Muscle of leg (tissue), 3 donors: ENCODE measurements at regions not wholly inside any gene's neighbourhood (a gene's known extent, or its start where the extent isn't known, plus 50 kb on each side); places are given as distances from the start of the nearest gene placed in this dataset.

Source experiments
- DNase-seq: peaks from one replicate; pipeline ENCODE4 v3.0.0; 2013
- H3K27ac ChIP-seq: one replicate; pipeline ENCODE4 v1.5.1; 2013; ENCODE audit warnings: mild to moderate bottlenecking, low read length, control low read depth
- H3K27me3 ChIP-seq: one replicate; pipeline ENCODE4 v1.6.1; 2013; ENCODE audit warnings: low read length; ENCODE audit not compliant: control insufficient read depth, insufficient read depth
- H3K36me3 ChIP-seq: one replicate; pipeline ENCODE4 v1.6.1; 2013; ENCODE audit warnings: low read length; ENCODE audit not compliant: control insufficient read depth, insufficient read depth
- H3K4me1 ChIP-seq: one replicate; pipeline ENCODE4 v1.6.1; 2013; ENCODE audit warnings: low read length; ENCODE audit not compliant: control insufficient read depth, insufficient read depth
- H3K4me3 ChIP-seq: one replicate; pipeline ENCODE4 v1.5.1; 2013; ENCODE audit warnings: low read length, control low read depth
- H3K9me3 ChIP-seq: replicated peaks from 2 replicates; pipeline ENCODE4 v1.6.1; 2013; ENCODE audit warnings: low read depth, low read length; ENCODE audit not compliant: control insufficient read depth
- WGBS: methylation state at CpG from one replicate; pipeline ENCODE4 v1.1.5; 2013; ENCODE audit warnings: missing lambda C conversion rate; ENCODE audit not compliant: insufficient coverage; 5-methylcytosine and 5-hydroxymethylcytosine counted together

DNA sequence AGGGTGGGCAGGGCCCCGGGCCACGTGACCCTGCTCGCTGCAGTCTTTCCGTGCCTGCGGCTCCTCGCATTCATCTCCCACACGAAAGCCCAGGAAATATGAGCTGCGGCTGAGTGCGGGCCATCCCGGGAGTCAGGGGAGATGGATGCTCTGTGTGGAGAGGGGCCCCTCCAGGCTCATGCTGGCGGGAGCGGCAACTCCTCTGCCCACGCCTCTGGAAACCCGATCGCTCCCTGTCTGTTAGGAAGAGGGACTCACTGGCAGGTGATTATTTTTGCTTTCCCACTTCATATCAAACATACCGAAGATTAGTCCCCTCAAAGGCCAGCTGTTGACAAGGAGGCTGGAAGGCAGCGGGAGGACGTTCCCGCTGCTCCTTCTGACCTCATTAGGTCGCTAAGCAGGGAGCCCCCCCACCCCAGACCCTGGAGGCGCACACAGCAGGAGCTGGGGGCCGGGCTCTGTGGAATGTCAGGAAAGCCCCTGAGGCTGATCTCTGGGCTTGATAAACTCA is 228.5 kb downstream of the FOXL1 start:
- WGBS, result 21% methylated on average over 4 of the region's 22 CpGs
- Histone ChIP-seq H3K4me3 (no peak overlapping the region), H3K4me1 (peaks cover 14% of the 10 kb centered on the region), H3K27ac (no peak overlapping the region), H3K27me3 (peaks cover 50% of the 10 kb centered on the region), H3K36me3 (no peaks in the 10 kb centered on the region), H3K9me3 (no peaks in the 10 kb centered on the region)
- DNase-seq, result peak; percentile 22

DNA sequence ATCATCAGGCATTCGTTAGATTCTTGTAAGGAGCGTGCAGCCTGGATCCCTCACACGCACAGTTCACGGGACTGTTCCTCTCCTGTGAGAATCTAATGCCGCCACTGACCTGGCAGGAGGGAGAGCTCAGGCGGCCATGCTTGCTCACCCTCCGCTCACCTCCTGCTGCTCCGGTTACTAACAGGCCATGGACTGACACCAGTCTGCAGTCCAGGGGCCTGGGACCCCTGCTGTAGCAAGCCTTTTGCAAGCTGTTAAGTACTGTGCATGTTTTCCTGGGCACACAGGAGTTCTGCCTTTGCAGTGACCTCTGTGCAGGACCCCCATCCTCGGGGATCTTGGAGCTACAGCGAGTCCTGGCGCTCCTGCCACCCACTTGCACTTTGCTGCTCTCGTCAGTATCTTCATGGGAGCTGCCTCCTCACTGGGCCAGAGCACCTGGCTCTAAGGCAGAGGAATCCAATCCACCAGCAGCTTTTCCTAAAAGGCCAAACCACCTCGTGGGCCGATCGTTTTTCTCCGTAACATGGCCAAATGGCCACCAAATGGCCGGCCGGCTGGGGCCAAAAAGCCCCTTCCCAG is 230.6 kb downstream of the FOXL1 start:
- DNase-seq, result no peak
- peaks cover 52% of the 10 kb centered on the region for H3K27me3 ChIP-seq
- no peak overlapping the region for H3K27ac ChIP-seq
- WGBS, result 71% methylated on average over 18 of the region's 18 CpGs
- peaks cover 14% of the 10 kb centered on the region for H3K4me1 ChIP-seq
- no peak overlapping the region for H3K4me3 ChIP-seq
- H3K36me3 ChIP-seq, result no peaks in the 10 kb centered on the region
- no peaks in the 10 kb centered on the region for H3K9me3 ChIP-seq

GRCh38 chr16:86809458-86809955 is 231.2 kb downstream of the FOXL1 start:
- Histone ChIP-seq H3K27ac (no peak overlapping the region), H3K9me3 (no peaks in the 10 kb centered on the region), H3K27me3 (peaks cover 50% of the 10 kb centered on the region), H3K36me3 (no peaks in the 10 kb centered on the region), H3K4me3 (no peak overlapping the region), H3K4me1 (peaks cover 14% of the 10 kb centered on the region)
- no peak for DNase-seq
- 65% methylated on average over 8 of the region's 8 CpGs for WGBS

DNA sequence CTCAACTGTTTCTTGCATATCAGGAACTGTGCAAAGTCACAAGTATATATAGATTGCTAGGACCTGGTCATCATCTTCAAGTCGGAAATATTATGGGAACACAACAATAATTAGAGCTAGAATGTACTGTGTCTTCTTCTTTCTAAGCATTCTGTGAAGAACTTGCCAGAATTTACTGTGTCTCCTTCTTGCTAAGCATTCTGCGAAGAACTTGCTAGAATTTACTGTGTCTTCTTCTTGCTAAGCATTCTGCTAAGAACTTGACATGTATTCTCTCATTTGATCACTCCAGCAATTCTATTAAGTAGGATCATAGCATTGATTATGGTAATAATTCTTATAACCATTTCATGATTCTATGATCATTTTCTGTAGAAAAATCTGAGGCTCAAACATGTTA is 231.7 kb downstream of the FOXL1 start:
- no peak for DNase-seq
- H3K27me3 ChIP-seq, result peaks cover 53% of the 10 kb centered on the region
- H3K27ac ChIP-seq, result no peak overlapping the region
- peaks cover 14% of the 10 kb centered on the region for H3K4me1 ChIP-seq
- H3K4me3 ChIP-seq, result no peak overlapping the region
- WGBS, result no CpG with 5 or more reads among the region's 2 CpGs
- no peaks in the 10 kb centered on the region for H3K36me3 ChIP-seq
- H3K9me3 ChIP-seq, result no peaks in the 10 kb centered on the region

DNA sequence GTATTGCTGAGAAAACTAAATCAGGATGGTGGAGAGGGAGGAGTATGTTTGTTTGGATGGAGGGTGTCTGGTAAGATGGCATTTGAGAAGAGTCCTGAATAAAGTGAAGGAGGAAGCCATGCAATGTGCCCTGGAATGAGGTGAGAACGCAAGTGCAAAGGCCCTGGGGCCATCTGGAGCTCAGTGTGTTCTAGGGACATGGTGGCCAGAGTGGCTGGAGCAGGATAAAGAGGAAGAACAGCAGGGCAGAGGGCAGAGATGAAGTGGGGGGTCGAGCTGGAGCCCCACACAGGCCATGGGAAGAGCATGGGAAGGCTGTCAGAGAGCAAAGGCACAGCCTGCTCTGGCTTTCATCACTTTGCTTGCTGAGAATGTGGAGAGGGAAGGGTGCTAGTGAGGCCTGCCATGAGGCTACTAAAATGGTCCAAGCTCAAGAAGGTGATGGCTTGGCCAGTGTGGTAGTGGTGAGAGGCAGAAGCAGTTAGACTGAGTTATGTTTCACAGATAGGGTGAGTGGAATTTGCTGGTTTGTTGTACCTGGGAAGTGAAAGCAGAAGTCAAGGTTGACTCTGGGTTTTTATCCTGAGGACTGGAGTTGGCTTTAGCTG is 234.1 kb downstream of the FOXL1 start:
- 55% methylated on average over 2 of the region's 2 CpGs for WGBS
- H3K27ac ChIP-seq, result no peak overlapping the region
- DNase-seq, result no peak
- no peak overlapping the region for H3K4me3 ChIP-seq
- no peaks in the 10 kb centered on the region for H3K36me3 ChIP-seq
- peaks cover 47% of the 10 kb centered on the region for H3K27me3 ChIP-seq
- no peaks in the 10 kb centered on the region for H3K9me3 ChIP-seq
- H3K4me1 ChIP-seq, result peaks cover 4% of the 10 kb centered on the region

GRCh38 chr16:86814256-86814655 is 235.9 kb downstream of the FOXL1 start:
- H3K27me3 ChIP-seq, result peaks cover 51% of the 10 kb centered on the region
- H3K27ac ChIP-seq, result no peak overlapping the region
- H3K4me3 ChIP-seq, result no peak overlapping the region
- no peak for DNase-seq
- WGBS, result no CpG with 5 or more reads among the region's 7 CpGs
- H3K9me3 ChIP-seq, result no peaks in the 10 kb centered on the region
- H3K36me3 ChIP-seq, result no peaks in the 10 kb centered on the region
- peaks cover 17% of the 10 kb centered on the region for H3K4me1 ChIP-seq

DNA sequence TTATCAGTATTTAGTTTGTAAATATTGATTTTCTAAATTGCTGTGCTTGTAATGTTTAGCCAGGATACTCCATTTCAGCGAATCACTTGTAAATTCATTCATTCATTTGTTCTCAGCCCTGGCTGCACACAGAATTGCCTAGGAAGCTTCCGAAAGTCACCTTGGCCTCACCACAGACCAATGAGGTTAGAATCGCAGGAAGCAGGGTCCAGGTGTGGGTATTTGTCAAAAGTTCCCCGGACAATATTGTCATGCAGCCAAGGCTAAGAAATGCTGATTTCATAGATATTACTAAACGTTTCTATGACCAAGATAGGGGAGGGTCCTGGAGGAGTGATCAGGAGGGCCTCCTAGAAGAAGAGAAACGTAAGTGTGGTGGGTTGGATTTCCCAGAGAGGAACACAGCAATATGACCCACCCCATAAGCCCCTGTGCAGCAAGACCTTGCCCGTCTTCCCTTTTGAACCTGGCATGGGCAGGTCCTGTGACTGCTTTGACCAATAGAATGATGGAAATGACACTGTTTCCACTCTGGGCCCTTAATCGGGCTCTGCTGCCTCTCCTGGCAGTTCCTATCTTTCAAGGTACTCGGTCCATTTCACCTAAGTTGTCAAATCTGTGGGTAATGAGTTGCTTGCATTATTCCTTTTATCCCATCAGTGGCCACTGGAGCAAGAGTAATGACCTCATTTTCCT is 238.7 kb downstream of the FOXL1 start:
- no peaks in the 10 kb centered on the region for H3K9me3 ChIP-seq
- H3K36me3 ChIP-seq, result no peaks in the 10 kb centered on the region
- H3K4me1 ChIP-seq, result peaks cover 20% of the 10 kb centered on the region
- no peak overlapping the region for H3K4me3 ChIP-seq
- peaks cover 46% of the 10 kb centered on the region for H3K27me3 ChIP-seq
- no peak for DNase-seq
- WGBS, result 85% methylated on average over 3 of the region's 9 CpGs
- H3K27ac ChIP-seq, result no peak overlapping the region

- H3K36me3 ChIP-seq, result no peaks in the 10 kb centered on the region
- H3K4me3 ChIP-seq, result no peak overlapping the region
- WGBS, result 61% methylated on average over 22 of the region's 29 CpGs
- H3K9me3 ChIP-seq, result no peaks in the 10 kb centered on the region
- H3K27ac ChIP-seq, result no peak overlapping the region
- peaks cover 24% of the 10 kb centered on the region for H3K4me1 ChIP-seq
- DNase-seq, result peak; percentile 55
- peaks cover 51% of the 10 kb centered on the region for H3K27me3 ChIP-seq
These were observed 240.6 kb downstream of the FOXL1 start for GRCh38 chr16:86818671-86819532.

DNA sequence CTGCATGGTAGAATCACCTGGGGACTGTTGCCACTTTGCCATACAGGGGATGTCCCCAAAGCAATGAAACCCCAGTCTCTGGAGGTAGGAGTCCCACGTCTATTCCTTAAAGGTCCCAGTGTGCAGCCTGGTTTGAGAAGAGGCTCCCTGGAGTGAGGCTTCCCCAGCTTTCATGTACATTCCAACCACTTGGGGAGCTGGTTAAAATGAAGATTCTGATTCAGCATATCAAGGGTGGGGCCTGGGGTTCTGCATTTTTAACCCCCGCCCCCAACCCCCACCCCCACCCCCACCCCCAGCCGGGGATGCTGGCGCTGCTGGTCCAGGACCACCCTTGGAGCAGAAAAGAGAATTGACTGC is 241.2 kb downstream of the FOXL1 start:
- no peaks in the 10 kb centered on the region for H3K9me3 ChIP-seq
- no CpG with 5 or more reads among the region's 4 CpGs for WGBS
- H3K27me3 ChIP-seq, result peaks cover 55% of the 10 kb centered on the region
- no peak for DNase-seq
- no peaks in the 10 kb centered on the region for H3K36me3 ChIP-seq
- no peak overlapping the region for H3K27ac ChIP-seq
- no peak overlapping the region for H3K4me3 ChIP-seq
- peaks cover 24% of the 10 kb centered on the region for H3K4me1 ChIP-seq

DNA sequence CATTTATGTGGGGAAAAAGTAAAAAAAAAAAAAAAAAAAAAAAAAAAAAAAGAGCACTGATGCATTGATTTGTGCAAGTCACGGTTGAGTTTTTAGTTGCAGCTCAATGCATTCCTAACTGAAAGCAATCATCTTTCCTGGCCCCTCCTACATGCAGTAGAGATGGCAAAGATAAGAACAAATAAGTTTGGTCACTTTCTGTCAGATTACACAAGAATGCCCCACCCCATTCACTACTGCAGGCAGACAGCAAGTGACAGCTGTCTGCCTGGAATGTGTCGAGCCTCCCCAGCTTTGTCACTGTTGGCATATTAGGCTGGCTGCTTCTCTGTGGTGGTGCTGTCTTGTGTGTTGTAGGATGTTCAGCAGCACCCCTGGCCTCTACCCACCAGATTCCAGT is 243.5 kb downstream of the FOXL1 start:
- WGBS, result no CpG with 5 or more reads among the region's 2 CpGs
- H3K36me3 ChIP-seq, result no peaks in the 10 kb centered on the region
- H3K27me3 ChIP-seq, result peaks cover 63% of the 10 kb centered on the region
- H3K4me3 ChIP-seq, result no peak overlapping the region
- DNase-seq, result no peak
- H3K4me1 ChIP-seq, result peaks cover 24% of the 10 kb centered on the region
- no peaks in the 10 kb centered on the region for H3K9me3 ChIP-seq
- no peak overlapping the region for H3K27ac ChIP-seq
